Mammary epithelial cell (primary cell): ENCODE measurements at regions not wholly inside any gene's neighbourhood (a gene's known extent, or its start where the extent isn't known, plus 50 kb on each side); places are given as distances from the start of the nearest gene placed in this dataset.

ENCODE experiments used
- EZH2 ChIP-seq: IDR thresholded peaks from 2 replicates; pipeline ENCODE4 v1.6.1; 2012; ENCODE audit warnings: low read length, inconsistent platforms, borderline replicate concordance
- TF ChIP-seq, protein P1 (sequence below), 2 donors: IDR thresholded peaks in 1 of 2; conservative IDR thresholded peaks in 1 of 2; 2 replicates each; pipeline ENCODE4 v1.5.1; 2011 to 2012; ENCODE audit warnings: inconsistent platforms in 2 of 2, low read length in 2 of 2, mild to moderate bottlenecking in 2 of 2, control low read depth in 1 of 2, low read depth in 1 of 2; ENCODE audit not compliant: insufficient read depth in 1 of 2; ENCODE audit errors: extremely low read depth in 1 of 2

DNA sequence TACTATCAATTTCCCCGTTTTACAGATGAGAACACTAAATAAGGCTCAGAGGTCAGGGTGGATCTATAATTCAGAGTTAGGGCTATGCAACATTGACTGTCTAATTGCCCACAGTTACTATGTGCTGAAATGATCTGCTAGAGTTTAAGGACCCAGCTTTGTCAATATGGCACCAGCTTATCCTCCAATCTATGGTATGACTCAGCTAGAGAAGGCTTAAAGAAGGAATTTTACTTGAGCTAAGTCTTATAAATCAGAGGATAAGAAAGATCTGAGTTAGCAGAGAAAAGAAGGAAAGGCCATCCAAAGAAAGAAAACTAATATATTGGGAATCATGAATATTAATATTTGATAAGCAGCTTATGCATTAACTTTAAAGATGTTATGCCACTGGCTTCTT is 78.1 kb downstream of the ASB9 start:
- TF ChIP-seq EZH2, result no peak
- TF ChIP-seq, protein P1, sequence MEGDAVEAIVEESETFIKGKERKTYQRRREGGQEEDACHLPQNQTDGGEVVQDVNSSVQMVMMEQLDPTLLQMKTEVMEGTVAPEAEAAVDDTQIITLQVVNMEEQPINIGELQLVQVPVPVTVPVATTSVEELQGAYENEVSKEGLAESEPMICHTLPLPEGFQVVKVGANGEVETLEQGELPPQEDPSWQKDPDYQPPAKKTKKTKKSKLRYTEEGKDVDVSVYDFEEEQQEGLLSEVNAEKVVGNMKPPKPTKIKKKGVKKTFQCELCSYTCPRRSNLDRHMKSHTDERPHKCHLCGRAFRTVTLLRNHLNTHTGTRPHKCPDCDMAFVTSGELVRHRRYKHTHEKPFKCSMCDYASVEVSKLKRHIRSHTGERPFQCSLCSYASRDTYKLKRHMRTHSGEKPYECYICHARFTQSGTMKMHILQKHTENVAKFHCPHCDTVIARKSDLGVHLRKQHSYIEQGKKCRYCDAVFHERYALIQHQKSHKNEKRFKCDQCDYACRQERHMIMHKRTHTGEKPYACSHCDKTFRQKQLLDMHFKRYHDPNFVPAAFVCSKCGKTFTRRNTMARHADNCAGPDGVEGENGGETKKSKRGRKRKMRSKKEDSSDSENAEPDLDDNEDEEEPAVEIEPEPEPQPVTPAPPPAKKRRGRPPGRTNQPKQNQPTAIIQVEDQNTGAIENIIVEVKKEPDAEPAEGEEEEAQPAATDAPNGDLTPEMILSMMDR (conservative IDR thresholded peaks at IDR 0.05 in 1 of 2, IDR thresholded peaks at IDR 0.05 in 1 of 2; ENCODE audit: extremely low read depth in 1 of 2, insufficient read depth in 1 of 2, low read depth in 1 of 2, low read length in 2 of 2), result no peak
